Thymus (tissue), 11 donors: ENCODE measurements at regions not wholly inside any gene's neighbourhood (a gene's known extent, or its start where the extent isn't known, plus 50 kb on each side); places are given as distances from the start of the nearest gene placed in this dataset.

Experiments used
- DNase-seq, 9 donors: peaks; one replicate each; pipeline ENCODE4 v3.0.0-alpha.2; 2013; ENCODE audit warnings: low spot score in 9 of 9, low read depth in 6 of 9, missing footprints in 1 of 9
- H3K27ac ChIP-seq, 2 donors: one replicate each; pipeline ENCODE4 v1.5.1; 2013; ENCODE audit warnings: control low read depth in 1 of 2, low read depth in 1 of 2, low read length in 1 of 2, mild to moderate bottlenecking in 1 of 2, moderate library complexity in 1 of 2
- H3K27me3 ChIP-seq, 2 donors: one replicate each; pipeline ENCODE4 v1.5.1; 2013; ENCODE audit warnings: low read length in 1 of 2; ENCODE audit not compliant: control insufficient read depth in 2 of 2, insufficient read depth in 1 of 2
- H3K36me3 ChIP-seq, 2 donors: one replicate each; pipeline ENCODE4 v1.5.1; 2013; ENCODE audit warnings: low read length in 1 of 2, mild to moderate bottlenecking in 1 of 2, moderate library complexity in 1 of 2; ENCODE audit not compliant: control insufficient read depth in 2 of 2, insufficient read depth in 2 of 2
- H3K4me1 ChIP-seq, 2 donors: one replicate each; pipeline ENCODE4 v1.5.1; 2013; ENCODE audit warnings: low read length in 2 of 2; ENCODE audit not compliant: control insufficient read depth in 2 of 2, insufficient read depth in 2 of 2
- H3K4me3 ChIP-seq, 2 donors: one replicate each; pipeline ENCODE4 v1.5.1; 2013; ENCODE audit warnings: low read length in 2 of 2, control low read depth in 1 of 2, mild to moderate bottlenecking in 1 of 2
- H3K9me3 ChIP-seq, 2 donors: one replicate each; pipeline ENCODE4 v1.5.1; 2013; ENCODE audit warnings: low read length in 1 of 2, mild to moderate bottlenecking in 1 of 2; ENCODE audit not compliant: control insufficient read depth in 2 of 2, insufficient read depth in 1 of 2
- WGBS: extraction: QIAGEN DNeasy Blood & Tissue Kit; methylation state at CpG from one replicate; pipeline ENCODE4 v1.1.7; 2013; 5-methylcytosine and 5-hydroxymethylcytosine counted together
- donor health status: healthy.

GRCh38 chr7:85320699-85321476, 134.0 kb upstream of the SEMA3D start:
- H3K4me3 ChIP-seq: no peak overlapping the region
- no peaks in the 10 kb centered on the region for H3K27me3 ChIP-seq
- WGBS: 78% methylated on average over 3 of the region's 3 CpGs
- no peaks in the 10 kb centered on the region for H3K4me1 ChIP-seq
- DNase-seq: no peak
- no peak overlapping the region for H3K27ac ChIP-seq
- H3K9me3 ChIP-seq: no peaks in the 10 kb centered on the region
- no peaks in the 10 kb centered on the region for H3K36me3 ChIP-seq

DNA sequence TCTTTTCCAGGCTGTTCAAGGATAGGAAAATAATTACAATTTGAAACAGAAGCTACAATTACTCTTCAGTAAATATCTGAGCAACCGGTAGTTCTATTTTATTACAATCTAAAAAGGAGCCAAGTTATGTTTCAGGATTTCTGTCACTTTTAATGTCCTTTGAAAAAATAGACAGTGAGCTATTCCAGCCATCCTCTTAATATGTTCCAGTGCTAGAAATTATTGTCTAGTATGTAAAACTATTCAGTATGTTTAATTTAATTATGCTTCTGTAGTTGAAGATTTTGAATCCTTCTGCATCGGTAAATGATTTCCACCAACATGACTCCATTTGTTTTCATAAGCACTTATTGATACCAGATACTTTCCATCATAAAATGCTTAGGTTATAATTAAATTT, 129.6 kb upstream of the SEMA3D start:
- no peaks in the 10 kb centered on the region for H3K4me1 ChIP-seq
- no peaks in the 10 kb centered on the region for H3K27me3 ChIP-seq
- no peaks in the 10 kb centered on the region for H3K36me3 ChIP-seq
- H3K9me3 ChIP-seq: no peaks in the 10 kb centered on the region
- 93% methylated on average over 2 of the region's 2 CpGs for WGBS
- no peak for DNase-seq
- no peak overlapping the region for H3K4me3 ChIP-seq
- H3K27ac ChIP-seq: no peak overlapping the region

GRCh38 chr7:85310301-85310700, 123.4 kb upstream of the SEMA3D start:
- DNase-seq: no peak
- Histone ChIP-seq H3K4me1 (no peaks in the 10 kb centered on the region), H3K4me3 (no peak overlapping the region), H3K36me3 (no peaks in the 10 kb centered on the region), H3K9me3 (no peaks in the 10 kb centered on the region), H3K27ac (no peak overlapping the region), H3K27me3 (no peaks in the 10 kb centered on the region)
- 96% methylated on average over 1 of the region's 1 CpG for WGBS

GRCh38 chr7:85306115-85306514, 119.3 kb upstream of the SEMA3D start:
- H3K27ac ChIP-seq: no peak overlapping the region
- DNase-seq: no peak
- 44% methylated on average over 2 of the region's 2 CpGs for WGBS
- H3K27me3 ChIP-seq: no peaks in the 10 kb centered on the region
- H3K4me1 ChIP-seq: no peaks in the 10 kb centered on the region
- no peaks in the 10 kb centered on the region for H3K9me3 ChIP-seq
- no peak overlapping the region for H3K4me3 ChIP-seq
- no peaks in the 10 kb centered on the region for H3K36me3 ChIP-seq

DNA sequence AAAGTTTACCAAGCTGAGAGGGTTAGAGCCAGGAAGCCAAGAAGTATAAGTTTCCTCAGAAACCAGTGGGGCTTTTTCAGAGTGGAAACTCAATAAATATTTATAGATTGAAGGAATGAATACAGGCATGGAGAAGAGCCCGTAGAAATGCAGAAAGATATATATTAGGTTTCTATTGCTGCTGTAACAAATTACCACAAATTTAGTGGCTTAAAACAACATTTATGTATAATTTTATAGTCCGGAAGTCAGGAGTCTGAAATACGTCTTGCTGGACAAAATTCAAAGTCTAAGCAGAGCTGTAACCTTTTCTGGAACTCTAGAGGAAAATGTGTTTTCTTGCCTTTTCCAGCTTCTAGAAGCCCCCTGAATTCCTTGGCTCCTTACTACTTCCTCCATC, 107.3 kb upstream of the SEMA3D start:
- no peaks in the 10 kb centered on the region for H3K27me3 ChIP-seq
- no peaks in the 10 kb centered on the region for H3K36me3 ChIP-seq
- 95% methylated on average over 3 of the region's 3 CpGs for WGBS
- H3K27ac ChIP-seq: no peak overlapping the region
- DNase-seq: no peak
- no peak overlapping the region for H3K4me3 ChIP-seq
- H3K4me1 ChIP-seq: no peaks in the 10 kb centered on the region
- no peaks in the 10 kb centered on the region for H3K9me3 ChIP-seq

DNA sequence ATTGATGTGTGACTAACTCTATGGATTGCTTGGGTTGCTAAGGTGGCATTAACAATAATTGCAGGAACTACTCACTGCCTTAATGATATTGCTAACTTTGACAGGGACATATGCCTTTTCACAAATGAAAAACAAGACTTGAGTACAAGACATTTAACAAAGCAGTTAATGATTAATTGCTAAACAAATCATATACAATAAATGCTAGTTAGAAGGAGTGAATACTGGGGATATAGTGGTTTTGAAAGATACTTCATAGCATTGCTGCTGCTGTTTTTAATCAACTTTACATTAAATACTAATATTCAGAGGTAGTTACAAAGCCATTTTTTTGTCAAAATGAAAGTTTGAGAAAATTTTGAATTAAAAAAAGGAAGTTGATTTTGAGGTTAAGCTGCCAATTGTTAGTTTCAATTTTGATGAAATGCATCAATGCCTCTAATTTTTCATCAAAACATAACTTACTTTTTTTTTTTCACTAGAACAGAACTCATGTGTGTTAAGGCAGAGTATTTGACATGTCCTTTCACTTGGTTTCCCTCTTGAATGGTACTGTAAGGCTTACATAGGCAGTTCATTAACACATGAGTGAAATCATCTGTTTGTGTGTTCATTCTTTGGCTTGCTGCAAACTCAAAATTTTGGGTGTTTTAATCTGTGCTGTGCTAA, 106.2 kb upstream of the SEMA3D start:
- Histone ChIP-seq H3K9me3 (no peaks in the 10 kb centered on the region), H3K4me3 (no peak overlapping the region), H3K27me3 (no peaks in the 10 kb centered on the region), H3K27ac (no peak overlapping the region), H3K36me3 (no peaks in the 10 kb centered on the region), H3K4me1 (no peaks in the 10 kb centered on the region)
- no peak for DNase-seq

- WGBS: 90% methylated on average over 2 of the region's 2 CpGs
- no peaks in the 10 kb centered on the region for H3K9me3 ChIP-seq
- no peaks in the 10 kb centered on the region for H3K27me3 ChIP-seq
- H3K27ac ChIP-seq: no peak overlapping the region
- no peaks in the 10 kb centered on the region for H3K36me3 ChIP-seq
- no peak for DNase-seq
- no peaks in the 10 kb centered on the region for H3K4me1 ChIP-seq
- no peak overlapping the region for H3K4me3 ChIP-seq
Measured at GRCh38 chr7:85290269-85290668, 103.4 kb upstream of the SEMA3D start.

DNA sequence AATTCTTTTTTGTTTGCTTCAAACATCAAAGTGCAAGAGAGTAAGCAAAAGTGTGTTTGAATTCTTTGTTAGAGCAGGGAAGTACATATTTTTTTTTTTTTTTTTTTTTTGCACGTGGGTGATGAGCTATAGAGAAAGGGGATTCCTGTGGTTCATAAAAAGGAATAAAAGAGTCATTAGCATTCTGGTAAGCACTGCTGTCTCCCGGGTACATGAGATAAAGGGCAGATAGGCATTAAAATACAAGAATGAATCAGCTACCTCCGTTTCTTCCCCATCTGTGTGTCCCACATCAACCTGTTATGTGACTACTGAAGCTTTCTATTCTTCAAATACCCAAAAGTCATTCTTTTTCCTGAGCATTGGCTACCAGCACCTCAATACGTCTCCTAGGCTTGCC, 102.4 kb upstream of the SEMA3D start:
- no peaks in the 10 kb centered on the region for H3K27me3 ChIP-seq
- DNase-seq: no peak
- no peaks in the 10 kb centered on the region for H3K9me3 ChIP-seq
- H3K36me3 ChIP-seq: no peaks in the 10 kb centered on the region
- no peak overlapping the region for H3K27ac ChIP-seq
- H3K4me3 ChIP-seq: no peak overlapping the region
- H3K4me1 ChIP-seq: no peaks in the 10 kb centered on the region
- WGBS: 85% methylated on average over 4 of the region's 4 CpGs

GRCh38 chr7:85287106-85287825, 100.4 kb upstream of the SEMA3D start:
- Histone ChIP-seq H3K9me3 (no peaks in the 10 kb centered on the region), H3K36me3 (no peaks in the 10 kb centered on the region), H3K4me1 (no peaks in the 10 kb centered on the region), H3K27ac (no peak overlapping the region), H3K4me3 (no peak overlapping the region), H3K27me3 (no peaks in the 10 kb centered on the region)
- 92% methylated on average over 4 of the region's 4 CpGs for WGBS
- no peak for DNase-seq
